GM23338 (cell line): ENCODE measurements at regions not wholly inside any gene's neighbourhood (a gene's known extent, or its start where the extent isn't known, plus 50 kb on each side); places are given as distances from the start of the nearest gene placed in this dataset.

Experiments
- ATAC-seq: fragments of 200-7000 bp; cut with Tn5 transposase; 3 replicates; pipeline ENCODE4 v1.9.1; 2020
- DNase-seq: peaks from one replicate; pipeline ENCODE4 v3.0.0-alpha.2; 2015; ENCODE audit warnings: low spot score
- H2AFZ ChIP-seq: fragments of 200-600 bp; sonication (generic); 2 replicates; pipeline ENCODE4 v1.8.0; 2016; ENCODE audit warnings: antibody characterized with exemption, mild to moderate bottlenecking, moderate library complexity
- H3F3A ChIP-seq: fragments of 200-600 bp; sonication (generic); replicated peaks from 2 replicates; pipeline ENCODE4 v1.8.0; 2017; ENCODE audit warnings: antibody characterized with exemption, mixed run types, low read depth
- H3K27ac ChIP-seq: fragments of 200-600 bp; sonication (generic); 2 replicates; pipeline ENCODE4 v1.6.1; 2016; ENCODE audit warnings: low read depth
- H3K27me3 ChIP-seq: fragments of 200-600 bp; sonication (generic); 2 replicates; pipeline ENCODE4 v1.8.0; 2016; ENCODE audit warnings: mild to moderate bottlenecking, mixed run types, moderate library complexity; ENCODE audit not compliant: insufficient read depth
- H3K36me3 ChIP-seq: fragments of 200-600 bp; sonication (generic); 2 replicates; pipeline ENCODE4 v1.8.0; 2016; ENCODE audit warnings: mild to moderate bottlenecking; ENCODE audit not compliant: insufficient read depth
- H3K4me1 ChIP-seq: fragments of 200-600 bp; sonication (generic); 2 replicates; pipeline ENCODE4 v1.8.0; 2016; ENCODE audit warnings: mild to moderate bottlenecking, moderate library complexity; ENCODE audit not compliant: insufficient read depth
- H3K4me2 ChIP-seq: fragments of 200-600 bp; sonication (generic); 2 replicates; pipeline ENCODE4 v1.7.1; 2017; ENCODE audit warnings: mixed run types
- H3K4me3 ChIP-seq: fragments of 200-600 bp; sonication (generic); 2 replicates; pipeline ENCODE4 v1.6.1; 2016; ENCODE audit warnings: mixed run types
- H3K79me2 ChIP-seq: fragments of 200-600 bp; sonication (generic); replicated peaks from 2 replicates; pipeline ENCODE4 v1.8.0; 2017; ENCODE audit warnings: mild to moderate bottlenecking; ENCODE audit not compliant: insufficient read depth
- H3K9me2 ChIP-seq: fragments of 200-600 bp; sonication (generic); 2 replicates; pipeline ENCODE4 v1.8.0; 2017; ENCODE audit not compliant: insufficient read depth
- H4K20me1 ChIP-seq: fragments of 200-600 bp; sonication (generic); replicated peaks from 2 replicates; pipeline ENCODE4 v1.8.0; 2017; ENCODE audit warnings: mild to moderate bottlenecking; ENCODE audit not compliant: insufficient read depth
- H3K27ac Mint-ChIP-seq: 2 replicates; pipeline ENCODE4 v1.8.0; 2020; ENCODE audit warnings: inconsistent platforms, mild to moderate bottlenecking, moderate library complexity, mixed read lengths
- H3K27me3 Mint-ChIP-seq: 3 replicates; pipeline ENCODE4 v1.8.0; 2022; ENCODE audit warnings: low read depth, mild to moderate bottlenecking, moderate library complexity, mixed read lengths, inconsistent platforms; ENCODE audit not compliant: insufficient read depth, poor library complexity
- H3K36me3 Mint-ChIP-seq: 3 replicates; pipeline ENCODE4 v1.8.0; 2021; ENCODE audit warnings: low read depth, mild to moderate bottlenecking, inconsistent platforms, moderate library complexity, mixed read lengths
- H3K4me1 Mint-ChIP-seq: 3 replicates; pipeline ENCODE4 v1.8.0; 2020; ENCODE audit warnings: mild to moderate bottlenecking, inconsistent platforms, mixed read lengths
- H3K4me3 Mint-ChIP-seq: 3 replicates; pipeline ENCODE4 v1.8.0; 2021; ENCODE audit warnings: moderate library complexity, mild to moderate bottlenecking, inconsistent platforms, mixed read lengths
- H3K9me3 Mint-ChIP-seq: 3 replicates; pipeline ENCODE4 v1.8.0; 2020; ENCODE audit warnings: moderate library complexity, mild to moderate bottlenecking, inconsistent platforms, mixed read lengths
- CREB1 ChIP-seq: fragments of 250-450 bp; sonication (Bioruptor Pico); IDR thresholded peaks from 2 replicates; pipeline ENCODE4 v1.5.0; 2020; ENCODE audit warnings: low read depth, mild to moderate bottlenecking, moderate library complexity
- EZH2phosphoT487 ChIP-seq: fragments of 200-600 bp; sonication (generic); IDR thresholded peaks from one replicate; pipeline ENCODE4 v1.8.1; 2018; ENCODE audit warnings: antibody characterized with exemption; ENCODE audit not compliant: unreplicated experiment
- JUNB ChIP-seq: IDR thresholded peaks from one replicate; pipeline ENCODE4 v1.6.1; 2016; ENCODE audit warnings: antibody characterized with exemption; ENCODE audit not compliant: unreplicated experiment
- POLR2AphosphoS5 ChIP-seq: IDR thresholded peaks from 2 replicates; pipeline ENCODE4 v1.6.1; 2016; ENCODE audit warnings: antibody characterized with exemption, low read depth
- REST ChIP-seq: IDR thresholded peaks from one replicate; pipeline ENCODE4 v1.6.1; 2018; ENCODE audit warnings: antibody characterized with exemption; ENCODE audit not compliant: unreplicated experiment
- STAT1 ChIP-seq: IDR thresholded peaks from one replicate; pipeline ENCODE4 v1.6.1; 2016; ENCODE audit warnings: antibody characterized with exemption; ENCODE audit not compliant: unreplicated experiment
- ZNF114 ChIP-seq: fragments of 250-450 bp; sonication (Bioruptor Pico); IDR thresholded peaks from 2 replicates; pipeline ENCODE4 v1.5.0; 2020; ENCODE audit warnings: mild to moderate bottlenecking, moderate library complexity
- TF ChIP-seq, protein P1 (sequence below): fragments of 250-450 bp; sonication (Bioruptor Pico); IDR thresholded peaks from 2 replicates; pipeline ENCODE4 v1.5.0; 2020; ENCODE audit warnings: mild to moderate bottlenecking, moderate library complexity

DNA sequence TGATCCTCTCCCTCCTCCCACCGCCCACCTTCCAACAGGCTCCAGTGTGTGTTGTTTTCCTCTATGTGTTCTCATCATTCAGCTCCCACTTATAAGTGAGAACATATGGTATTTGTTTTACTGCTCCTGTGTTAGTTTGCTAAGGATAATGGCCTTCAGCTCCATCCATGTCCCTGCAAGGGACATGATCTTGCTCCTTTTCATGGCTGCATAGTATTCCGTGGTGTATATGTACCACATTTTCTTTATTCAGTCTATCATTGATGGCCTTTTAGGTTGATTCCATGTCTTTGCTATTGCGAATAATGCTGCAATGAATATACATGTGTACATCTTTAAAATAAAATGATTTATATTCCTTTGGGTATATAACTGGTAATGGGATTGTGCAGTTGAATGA, 80.2 kb upstream of the C5orf63 start:
- ATAC-seq, result no peak

More for the DNA sequence above, 80.2 kb upstream of the C5orf63 start:
- Histone ChIP-seq H3K36me3 (no peaks in the 10 kb centered on the region), H3K27me3 (no peaks in the 10 kb centered on the region), H3K4me3 (no peak overlapping the region), H3K27ac (no peak overlapping the region), H3K9me2 (peaks cover 4% of the 10 kb centered on the region), H3K4me1 (no peaks in the 10 kb centered on the region), H3K4me2 (no peak overlapping the region), H4K20me1 (no peaks in the 10 kb centered on the region), H3K79me2 (no peaks in the 10 kb centered on the region), H3F3A (no peaks in the 10 kb centered on the region), H2AFZ (no peak overlapping the region)
- peaks cover 2% of the 10 kb centered on the region for H3K27me3 Mint-ChIP-seq
- DNase-seq, result no peak
- no peaks in the 10 kb centered on the region for H3K4me1 Mint-ChIP-seq
- no peak overlapping the region for H3K27ac Mint-ChIP-seq
- H3K36me3 Mint-ChIP-seq, result peaks cover 7% of the 10 kb centered on the region; the same call in 2 of the 3 replicates
- H3K4me3 Mint-ChIP-seq, result no peak overlapping the region
- TF ChIP-seq, protein P1, sequence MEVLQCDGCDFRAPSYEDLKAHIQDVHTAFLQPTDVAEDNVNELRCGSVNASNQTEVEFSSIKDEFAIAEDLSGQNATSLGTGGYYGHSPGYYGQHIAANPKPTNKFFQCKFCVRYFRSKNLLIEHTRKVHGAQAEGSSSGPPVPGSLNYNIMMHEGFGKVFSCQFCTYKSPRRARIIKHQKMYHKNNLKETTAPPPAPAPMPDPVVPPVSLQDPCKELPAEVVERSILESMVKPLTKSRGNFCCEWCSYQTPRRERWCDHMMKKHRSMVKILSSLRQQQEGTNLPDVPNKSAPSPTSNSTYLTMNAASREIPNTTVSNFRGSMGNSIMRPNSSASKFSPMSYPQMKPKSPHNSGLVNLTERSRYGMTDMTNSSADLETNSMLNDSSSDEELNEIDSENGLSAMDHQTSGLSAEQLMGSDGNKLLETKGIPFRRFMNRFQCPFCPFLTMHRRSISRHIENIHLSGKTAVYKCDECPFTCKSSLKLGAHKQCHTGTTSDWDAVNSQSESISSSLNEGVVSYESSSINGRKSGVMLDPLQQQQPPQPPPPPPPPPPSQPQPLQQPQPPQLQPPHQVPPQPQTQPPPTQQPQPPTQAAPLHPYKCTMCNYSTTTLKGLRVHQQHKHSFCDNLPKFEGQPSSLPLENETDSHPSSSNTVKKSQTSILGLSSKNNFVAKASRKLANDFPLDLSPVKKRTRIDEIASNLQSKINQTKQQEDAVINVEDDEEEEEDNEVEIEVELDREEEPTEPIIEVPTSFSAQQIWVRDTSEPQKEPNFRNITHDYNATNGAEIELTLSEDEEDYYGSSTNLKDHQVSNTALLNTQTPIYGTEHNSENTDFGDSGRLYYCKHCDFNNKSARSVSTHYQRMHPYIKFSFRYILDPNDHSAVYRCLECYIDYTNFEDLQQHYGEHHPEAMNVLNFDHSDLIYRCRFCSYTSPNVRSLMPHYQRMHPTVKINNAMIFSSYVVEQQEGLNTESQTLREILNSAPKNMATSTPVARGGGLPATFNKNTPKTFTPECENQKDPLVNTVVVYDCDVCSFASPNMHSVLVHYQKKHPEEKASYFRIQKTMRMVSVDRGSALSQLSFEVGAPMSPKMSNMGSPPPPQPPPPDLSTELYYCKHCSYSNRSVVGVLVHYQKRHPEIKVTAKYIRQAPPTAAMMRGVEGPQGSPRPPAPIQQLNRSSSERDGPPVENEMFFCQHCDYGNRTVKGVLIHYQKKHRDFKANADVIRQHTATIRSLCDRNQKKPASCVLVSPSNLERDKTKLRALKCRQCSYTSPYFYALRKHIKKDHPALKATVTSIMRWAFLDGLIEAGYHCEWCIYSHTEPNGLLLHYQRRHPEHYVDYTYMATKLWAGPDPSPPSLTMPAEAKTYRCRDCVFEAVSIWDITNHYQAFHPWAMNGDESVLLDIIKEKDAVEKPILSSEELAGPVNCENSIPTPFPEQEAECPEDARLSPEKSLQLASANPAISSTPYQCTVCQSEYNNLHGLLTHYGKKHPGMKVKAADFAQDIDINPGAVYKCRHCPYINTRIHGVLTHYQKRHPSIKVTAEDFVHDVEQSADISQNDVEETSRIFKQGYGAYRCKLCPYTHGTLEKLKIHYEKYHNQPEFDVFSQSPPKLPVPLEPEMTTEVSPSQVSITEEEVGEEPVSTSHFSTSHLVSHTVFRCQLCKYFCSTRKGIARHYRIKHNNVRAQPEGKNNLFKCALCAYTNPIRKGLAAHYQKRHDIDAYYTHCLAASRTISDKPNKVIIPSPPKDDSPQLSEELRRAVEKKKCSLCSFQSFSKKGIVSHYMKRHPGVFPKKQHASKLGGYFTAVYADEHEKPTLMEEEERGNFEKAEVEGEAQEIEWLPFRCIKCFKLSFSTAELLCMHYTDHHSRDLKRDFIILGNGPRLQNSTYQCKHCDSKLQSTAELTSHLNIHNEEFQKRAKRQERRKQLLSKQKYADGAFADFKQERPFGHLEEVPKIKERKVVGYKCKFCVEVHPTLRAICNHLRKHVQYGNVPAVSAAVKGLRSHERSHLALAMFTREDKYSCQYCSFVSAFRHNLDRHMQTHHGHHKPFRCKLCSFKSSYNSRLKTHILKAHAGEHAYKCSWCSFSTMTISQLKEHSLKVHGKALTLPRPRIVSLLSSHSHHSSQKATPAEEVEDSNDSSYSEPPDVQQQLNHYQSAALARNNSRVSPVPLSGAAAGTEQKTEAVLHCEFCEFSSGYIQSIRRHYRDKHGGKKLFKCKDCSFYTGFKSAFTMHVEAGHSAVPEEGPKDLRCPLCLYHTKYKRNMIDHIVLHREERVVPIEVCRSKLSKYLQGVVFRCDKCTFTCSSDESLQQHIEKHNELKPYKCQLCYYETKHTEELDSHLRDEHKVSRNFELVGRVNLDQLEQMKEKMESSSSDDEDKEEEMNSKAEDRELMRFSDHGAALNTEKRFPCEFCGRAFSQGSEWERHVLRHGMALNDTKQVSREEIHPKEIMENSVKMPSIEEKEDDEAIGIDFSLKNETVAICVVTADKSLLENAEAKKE, result no peak
- TF ChIP-seq ZNF114 (CRISPR knock-in tag), result no peak
- TF ChIP-seq CREB1 (CRISPR knock-in tag), result no peak
- no peak for TF ChIP-seq JUNB
- no peak for TF ChIP-seq EZH2phosphoT487
- TF ChIP-seq STAT1, result no peak
- no peak for TF ChIP-seq POLR2AphosphoS5
- TF ChIP-seq REST, result no peak
- H3K9me3 Mint-ChIP-seq, result peaks cover 10% of the 10 kb centered on the region
